Left ventricle myocardium superior (tissue), 1 donor: ENCODE measurements at regions not wholly inside any gene's neighbourhood (a gene's known extent, or its start where the extent isn't known, plus 50 kb on each side); places are given as distances from the start of the nearest gene placed in this dataset. TPM values are rescaled to one million over a fixed set of nuclear protein-coding genes. Genes with fewer than 3 reads are reported as not detected.

Experiments used
- microRNA-seq: library from miRNA; unstranded; fragments of <30 nt; microRNA quantifications from one replicate; pipeline ENCODE4 v1.2.0, GENCODE V29; 2020; ENCODE audit warnings: borderline number of aligned reads
- donor health status: DM: no; HTN: yes; CAD: no; lungs with severe emphysema.

Small RNAs in the stretch of these regions (microRNA-seq; reads per million reads assigned to microRNA genes)
- gene MIR548G = not detected
